ENCODE measurements at regions not wholly inside any gene's neighbourhood (a gene's known extent, or its start where the extent isn't known, plus 50 kb on each side); places are given as distances from the start of the nearest gene placed in this dataset.

DNA sequence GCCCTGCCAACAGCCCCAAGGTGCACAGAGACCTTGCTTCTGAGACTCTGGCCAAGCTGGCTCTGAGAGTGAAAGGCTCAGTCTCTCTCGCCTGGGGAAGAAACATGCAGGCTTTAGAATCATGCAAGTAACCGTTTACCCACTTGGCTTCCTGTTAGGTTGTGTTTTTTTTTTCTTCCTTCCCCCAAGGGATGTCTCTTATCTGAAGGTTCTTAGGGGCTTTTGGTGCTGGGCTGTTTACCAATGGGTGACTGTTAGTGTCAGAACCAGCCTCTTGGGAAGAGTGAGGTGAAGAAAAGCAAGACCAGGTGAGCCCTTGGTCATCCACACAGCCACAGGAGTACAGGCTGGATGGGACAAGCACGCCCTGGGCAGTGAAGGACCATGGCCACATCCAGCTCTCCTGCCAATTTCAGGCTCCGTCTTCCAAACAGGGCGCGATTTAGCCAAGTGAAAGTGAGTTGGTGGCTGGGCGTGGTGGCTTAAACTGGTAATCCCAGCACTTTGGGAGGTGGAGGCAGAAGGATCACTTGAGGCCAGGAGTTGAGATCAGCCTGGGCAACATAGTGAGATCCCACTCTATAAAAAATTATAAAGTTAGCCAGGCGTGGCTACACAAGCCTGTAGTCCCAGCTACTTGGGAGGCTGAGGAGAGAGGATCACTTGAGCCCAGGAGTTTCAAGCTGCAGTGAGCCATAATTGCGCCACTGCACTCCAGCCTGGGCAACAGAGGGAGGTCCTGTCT, 76.3 kb upstream of the CUX1 start:
- in situ Hi-C loops (cut with MboI) = no loop called here
- TF ChIP-seq IKZF2 (IDR thresholded peaks at IDR 0.05) = peak; percentile 25 to 53; a peak in 2 of 4 replicates
- peak; percentile 56 for TF ChIP-seq RUNX3 (IDR thresholded peaks at IDR 0.05; ENCODE audit: low read length)
- no peak for TF ChIP-seq ESRRA (IDR thresholded peaks at IDR 0.05; ENCODE audit: low read length)
- no peak for TF ChIP-seq FOS (IDR thresholded peaks at IDR 0.05; ENCODE audit: borderline replicate concordance, extremely low read depth, insufficient read length)
- no peak for TF ChIP-seq ZBED1 (IDR thresholded peaks at IDR 0.05; ENCODE audit: borderline replicate concordance)
- peak; percentile 60 for TF ChIP-seq IKZF1 (conservative IDR thresholded peaks at IDR 0.05)
- TF ChIP-seq CHD1 (IDR thresholded peaks at IDR 0.05; ENCODE audit: low read depth, low read length) = no peak
- TF ChIP-seq ZNF384 (IDR thresholded peaks at IDR 0.05; ENCODE audit: borderline replicate concordance, low read depth, low read length) = peak; percentile 88; the same call in 1 of the 2 replicates
- no peak for TF ChIP-seq KLF5 (IDR thresholded peaks at IDR 0.05; ENCODE audit: partially characterized antibody)
- TF ChIP-seq HDAC2 (IDR thresholded peaks at IDR 0.05) = no peak
- TF ChIP-seq HDGF (IDR thresholded peaks at IDR 0.05) = no peak
- peak; percentile 14; the same call in 1 of the 2 replicates for TF ChIP-seq EED (IDR thresholded peaks at IDR 0.05; ENCODE audit: low read depth)
- peak; percentile 83 for TF ChIP-seq MEF2B (IDR thresholded peaks at IDR 0.05; ENCODE audit: partially characterized antibody, poor library complexity, severe bottlenecking)
- TF ChIP-seq ZNF622 (IDR thresholded peaks at IDR 0.05) = no peak
- TF ChIP-seq, protein P1, sequence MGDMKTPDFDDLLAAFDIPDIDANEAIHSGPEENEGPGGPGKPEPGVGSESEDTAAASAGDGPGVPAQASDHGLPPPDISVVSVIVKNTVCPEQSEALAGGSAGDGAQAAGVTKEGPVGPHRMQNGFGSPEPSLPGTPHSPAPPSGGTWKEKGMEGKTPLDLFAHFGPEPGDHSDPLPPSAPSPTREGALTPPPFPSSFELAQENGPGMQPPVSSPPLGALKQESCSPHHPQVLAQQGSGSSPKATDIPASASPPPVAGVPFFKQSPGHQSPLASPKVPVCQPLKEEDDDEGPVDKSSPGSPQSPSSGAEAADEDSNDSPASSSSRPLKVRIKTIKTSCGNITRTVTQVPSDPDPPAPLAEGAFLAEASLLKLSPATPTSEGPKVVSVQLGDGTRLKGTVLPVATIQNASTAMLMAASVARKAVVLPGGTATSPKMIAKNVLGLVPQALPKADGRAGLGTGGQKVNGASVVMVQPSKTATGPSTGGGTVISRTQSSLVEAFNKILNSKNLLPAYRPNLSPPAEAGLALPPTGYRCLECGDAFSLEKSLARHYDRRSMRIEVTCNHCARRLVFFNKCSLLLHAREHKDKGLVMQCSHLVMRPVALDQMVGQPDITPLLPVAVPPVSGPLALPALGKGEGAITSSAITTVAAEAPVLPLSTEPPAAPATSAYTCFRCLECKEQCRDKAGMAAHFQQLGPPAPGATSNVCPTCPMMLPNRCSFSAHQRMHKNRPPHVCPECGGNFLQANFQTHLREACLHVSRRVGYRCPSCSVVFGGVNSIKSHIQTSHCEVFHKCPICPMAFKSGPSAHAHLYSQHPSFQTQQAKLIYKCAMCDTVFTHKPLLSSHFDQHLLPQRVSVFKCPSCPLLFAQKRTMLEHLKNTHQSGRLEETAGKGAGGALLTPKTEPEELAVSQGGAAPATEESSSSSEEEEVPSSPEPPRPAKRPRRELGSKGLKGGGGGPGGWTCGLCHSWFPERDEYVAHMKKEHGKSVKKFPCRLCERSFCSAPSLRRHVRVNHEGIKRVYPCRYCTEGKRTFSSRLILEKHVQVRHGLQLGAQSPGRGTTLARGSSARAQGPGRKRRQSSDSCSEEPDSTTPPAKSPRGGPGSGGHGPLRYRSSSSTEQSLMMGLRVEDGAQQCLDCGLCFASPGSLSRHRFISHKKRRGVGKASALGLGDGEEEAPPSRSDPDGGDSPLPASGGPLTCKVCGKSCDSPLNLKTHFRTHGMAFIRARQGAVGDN (IDR thresholded peaks at IDR 0.05) = peak; percentile 51; the same call in 1 of the 2 replicates
- no peak for TF ChIP-seq TCF3 (IDR thresholded peaks at IDR 0.05; ENCODE audit: borderline replicate concordance, insufficient read depth, low read depth, low read length)
- TF ChIP-seq EP300 (IDR thresholded peaks at IDR 0.05; ENCODE audit: borderline replicate concordance in 1 of 2, control insufficient read depth in 1 of 2, low read depth in 2 of 2, low read length in 2 of 2) = peak; percentile 20 to 37; a peak in 1 of 4 replicates
- no peak for TF ChIP-seq STAT3 (IDR thresholded peaks at IDR 0.05; ENCODE audit: low read depth, low read length)
- TF ChIP-seq GATAD2B (conservative IDR thresholded peaks at IDR 0.05; ENCODE audit: low read depth) = no peak
- 0 out of 2 replicates have a peak, but pooled peaks have one; percentile 9 for TF ChIP-seq CBFB (IDR thresholded peaks at IDR 0.05; ENCODE audit: low read depth)
- TF ChIP-seq RAD21 (IDR thresholded peaks at IDR 0.05; ENCODE audit: insufficient read depth, low read depth, low read length) = no peak
- peak; percentile 25; the same call in 1 of the 2 replicates for TF ChIP-seq POLR2A (IDR thresholded peaks at IDR 0.05; ENCODE audit: low read depth, low read length)
- peak; percentile 23; the same call in 1 of the 2 replicates for TF ChIP-seq FOXK2 (IDR thresholded peaks at IDR 0.05)

More for the DNA sequence above, 76.3 kb upstream of the CUX1 start:
- BruUV-seq (replicated peaks) = no TSS peak
- H2AFZ ChIP-seq (ENCODE audit: control insufficient read depth, low read depth, low read length) = peak overlapping the region; percentile 89
- peak overlapping the region; percentile 80 for H3K27ac ChIP-seq (ENCODE audit: control insufficient read depth, insufficient read depth)
- CTCF ChIA-PET = interaction anchor here (0.7 to 3.2 kb wide), 5 partner anchors 16 to 495 kb away, joined by 3 to 14 read pairs (median 3); no protein-coding TSS in a partner anchor
- POLR2A ChIA-PET = interaction anchor here (0.6 kb wide), 1 partner anchor 107 kb away, joined by 10 read pairs; no protein-coding TSS in a partner anchor
- 26% methylated on average over 9 of the region's 9 CpGs for WGBS (ENCODE audit: insufficient coverage, insufficient replicate concordance, low lambda C conversion rate, missing lambda C conversion rate)
- DNase-seq (ENCODE audit: low read depth, low spot score) (peak; percentile 72), ATAC-seq (peak; percentile 70), FAIRE-seq (peak; percentile 86)
- H3K4me1 ChIP-seq (ENCODE audit: control insufficient read depth, insufficient read depth, low read length) = peaks cover 60% of the 10 kb centered on the region
- no peaks in the 10 kb centered on the region for H3K79me2 ChIP-seq (ENCODE audit: control insufficient read depth, insufficient read depth, low read length)
- H3K4me3 ChIP-seq = 0 out of 2 replicates have a peak overlapping the region, but pooled peaks have one; percentile 18
- SMC1A ChIA-PET (ENCODE audit: uncharacterized antibody, unreplicated experiment) = interaction anchor here (1.5 to 4.1 kb wide), 3 partner anchors 52 to 115 kb away, joined by 4 to 21 read pairs (median 5); no protein-coding TSS in a partner anchor
- peak overlapping the region; percentile 94 for H3K4me2 ChIP-seq (ENCODE audit: control insufficient read depth, insufficient read depth)
- intact Hi-C loops (cut with micrococcal nuclease; ENCODE audit: unreplicated experiment) = loop anchor here (5.0 to 10.0 kb wide), 2 partner anchors 116 to 214 kb away; no protein-coding TSS in a partner anchor
- no peaks in the 10 kb centered on the region for H3K9me3 ChIP-seq (replicated peaks; ENCODE audit: control insufficient read depth, insufficient read depth, low read length)
- H4K20me1 ChIP-seq (ENCODE audit: control insufficient read depth, insufficient read depth) = no peaks in the 10 kb centered on the region
- H3K9ac ChIP-seq (ENCODE audit: control insufficient read depth, insufficient read depth, low read length) = peak overlapping the region; percentile 64
- RAD21 ChIA-PET (ENCODE audit: unreplicated experiment) = interaction anchor here (0.9 kb wide), 1 partner anchor 16 kb away, joined by 3 read pairs; no protein-coding TSS in a partner anchor
- no peaks in the 10 kb centered on the region for H3K27me3 ChIP-seq (replicated peaks in 1 of 2; ENCODE audit: control insufficient read depth in 2 of 2, insufficient read depth in 2 of 2, low read length in 1 of 2)
- H3K36me3 ChIP-seq (ENCODE audit: control insufficient read depth in 2 of 2, insufficient read depth in 2 of 2, low read length in 1 of 2) = no peaks in the 10 kb centered on the region
